GM23338 (cell line): ENCODE measurements at regions not wholly inside any gene's neighbourhood (a gene's known extent, or its start where the extent isn't known, plus 50 kb on each side); places are given as distances from the start of the nearest gene placed in this dataset.

Experiments
- ATAC-seq: fragments of 200-7000 bp; cut with Tn5 transposase; 3 replicates; pipeline ENCODE4 v1.9.1; 2020
- DNase-seq: peaks from one replicate; pipeline ENCODE4 v3.0.0-alpha.2; 2015; ENCODE audit warnings: low spot score
- H2AFZ ChIP-seq: fragments of 200-600 bp; sonication (generic); 2 replicates; pipeline ENCODE4 v1.8.0; 2016; ENCODE audit warnings: antibody characterized with exemption, mild to moderate bottlenecking, moderate library complexity
- H3F3A ChIP-seq: fragments of 200-600 bp; sonication (generic); replicated peaks from 2 replicates; pipeline ENCODE4 v1.8.0; 2017; ENCODE audit warnings: antibody characterized with exemption, mixed run types, low read depth
- H3K27ac ChIP-seq: fragments of 200-600 bp; sonication (generic); 2 replicates; pipeline ENCODE4 v1.6.1; 2016; ENCODE audit warnings: low read depth
- H3K27me3 ChIP-seq: fragments of 200-600 bp; sonication (generic); 2 replicates; pipeline ENCODE4 v1.8.0; 2016; ENCODE audit warnings: mild to moderate bottlenecking, mixed run types, moderate library complexity; ENCODE audit not compliant: insufficient read depth
- H3K36me3 ChIP-seq: fragments of 200-600 bp; sonication (generic); 2 replicates; pipeline ENCODE4 v1.8.0; 2016; ENCODE audit warnings: mild to moderate bottlenecking; ENCODE audit not compliant: insufficient read depth
- H3K4me1 ChIP-seq: fragments of 200-600 bp; sonication (generic); 2 replicates; pipeline ENCODE4 v1.8.0; 2016; ENCODE audit warnings: mild to moderate bottlenecking, moderate library complexity; ENCODE audit not compliant: insufficient read depth
- H3K4me2 ChIP-seq: fragments of 200-600 bp; sonication (generic); 2 replicates; pipeline ENCODE4 v1.7.1; 2017; ENCODE audit warnings: mixed run types
- H3K4me3 ChIP-seq: fragments of 200-600 bp; sonication (generic); 2 replicates; pipeline ENCODE4 v1.6.1; 2016; ENCODE audit warnings: mixed run types
- H3K79me2 ChIP-seq: fragments of 200-600 bp; sonication (generic); replicated peaks from 2 replicates; pipeline ENCODE4 v1.8.0; 2017; ENCODE audit warnings: mild to moderate bottlenecking; ENCODE audit not compliant: insufficient read depth
- H3K9me2 ChIP-seq: fragments of 200-600 bp; sonication (generic); 2 replicates; pipeline ENCODE4 v1.8.0; 2017; ENCODE audit not compliant: insufficient read depth
- H4K20me1 ChIP-seq: fragments of 200-600 bp; sonication (generic); replicated peaks from 2 replicates; pipeline ENCODE4 v1.8.0; 2017; ENCODE audit warnings: mild to moderate bottlenecking; ENCODE audit not compliant: insufficient read depth
- H3K27ac Mint-ChIP-seq: 2 replicates; pipeline ENCODE4 v1.8.0; 2020; ENCODE audit warnings: inconsistent platforms, mild to moderate bottlenecking, moderate library complexity, mixed read lengths
- H3K27me3 Mint-ChIP-seq: 3 replicates; pipeline ENCODE4 v1.8.0; 2022; ENCODE audit warnings: low read depth, mild to moderate bottlenecking, moderate library complexity, mixed read lengths, inconsistent platforms; ENCODE audit not compliant: insufficient read depth, poor library complexity
- H3K36me3 Mint-ChIP-seq: 3 replicates; pipeline ENCODE4 v1.8.0; 2021; ENCODE audit warnings: low read depth, mild to moderate bottlenecking, inconsistent platforms, moderate library complexity, mixed read lengths
- H3K4me1 Mint-ChIP-seq: 3 replicates; pipeline ENCODE4 v1.8.0; 2020; ENCODE audit warnings: mild to moderate bottlenecking, inconsistent platforms, mixed read lengths
- H3K4me3 Mint-ChIP-seq: 3 replicates; pipeline ENCODE4 v1.8.0; 2021; ENCODE audit warnings: moderate library complexity, mild to moderate bottlenecking, inconsistent platforms, mixed read lengths
- H3K9me3 Mint-ChIP-seq: 3 replicates; pipeline ENCODE4 v1.8.0; 2020; ENCODE audit warnings: moderate library complexity, mild to moderate bottlenecking, inconsistent platforms, mixed read lengths
- CREB1 ChIP-seq: fragments of 250-450 bp; sonication (Bioruptor Pico); IDR thresholded peaks from 2 replicates; pipeline ENCODE4 v1.5.0; 2020; ENCODE audit warnings: low read depth, mild to moderate bottlenecking, moderate library complexity
- CTCF ChIP-seq, 2 experiments: fragments of 200-600 bp in 1 of 2; sonication (generic) in 1 of 2; conservative IDR thresholded peaks; 2 replicates each; pipeline versions ENCODE4 v1.5.1 to v1.6.1; 2016 to 2017; ENCODE audit warnings: antibody characterized with exemption in 2 of 2, low read depth in 2 of 2, mild to moderate bottlenecking in 2 of 2, moderate library complexity in 1 of 2
- EZH2 ChIP-seq: fragments of 200-600 bp; sonication (generic); IDR thresholded peaks from one replicate; pipeline ENCODE4 v1.8.0; 2017; ENCODE audit warnings: antibody characterized with exemption, mild to moderate bottlenecking, low read depth; ENCODE audit not compliant: unreplicated experiment
- EZH2phosphoT487 ChIP-seq: fragments of 200-600 bp; sonication (generic); IDR thresholded peaks from one replicate; pipeline ENCODE4 v1.8.1; 2018; ENCODE audit warnings: antibody characterized with exemption; ENCODE audit not compliant: unreplicated experiment
- JUNB ChIP-seq: IDR thresholded peaks from one replicate; pipeline ENCODE4 v1.6.1; 2016; ENCODE audit warnings: antibody characterized with exemption; ENCODE audit not compliant: unreplicated experiment
- NANOG ChIP-seq: IDR thresholded peaks from 2 replicates; pipeline ENCODE4 v1.6.1; 2016; ENCODE audit warnings: antibody characterized with exemption, borderline replicate concordance
- POLR2AphosphoS5 ChIP-seq: IDR thresholded peaks from 2 replicates; pipeline ENCODE4 v1.6.1; 2016; ENCODE audit warnings: antibody characterized with exemption, low read depth
- STAT1 ChIP-seq: IDR thresholded peaks from one replicate; pipeline ENCODE4 v1.6.1; 2016; ENCODE audit warnings: antibody characterized with exemption; ENCODE audit not compliant: unreplicated experiment
- ZNF331 ChIP-seq: fragments of 250-450 bp; sonication (Bioruptor Pico); IDR thresholded peaks from 2 replicates; pipeline ENCODE4 v1.5.0; 2020; ENCODE audit warnings: low read depth, mild to moderate bottlenecking, moderate library complexity

GRCh38 chr10:4678023-4678950 lies 147.7 kb upstream of the AKR1E2 start:
- no peak overlapping the region for H2AFZ ChIP-seq
- no peak overlapping the region for H3K27ac ChIP-seq
- H3K36me3 ChIP-seq, result no peaks in the 10 kb centered on the region
- no peaks in the 10 kb centered on the region for H3K79me2 ChIP-seq
- no peak overlapping the region for H3K27ac Mint-ChIP-seq
- no peaks in the 10 kb centered on the region for H3K27me3 ChIP-seq
- H3K4me3 ChIP-seq, result no peak overlapping the region
- ATAC-seq (no peak), DNase-seq (no peak)
- H3K27me3 Mint-ChIP-seq, result no peaks in the 10 kb centered on the region
- no peaks in the 10 kb centered on the region for H3F3A ChIP-seq
- no peaks in the 10 kb centered on the region for H3K36me3 Mint-ChIP-seq
- peaks cover 5% of the 10 kb centered on the region for H3K4me1 Mint-ChIP-seq
- H3K4me2 ChIP-seq, result no peak overlapping the region
- no peaks in the 10 kb centered on the region for H4K20me1 ChIP-seq
- no peak overlapping the region for H3K4me3 Mint-ChIP-seq
- no peaks in the 10 kb centered on the region for H3K9me3 Mint-ChIP-seq
- no peaks in the 10 kb centered on the region for H3K4me1 ChIP-seq
- TF ChIP-seq EZH2phosphoT487, result no peak
- no peak for TF ChIP-seq EZH2
- TF ChIP-seq JUNB, result no peak
- no peaks in the 10 kb centered on the region for H3K9me2 ChIP-seq

- TF ChIP-seq JUNB (no peak), ZNF331 (CRISPR knock-in tag) (no peak)
- peaks cover 5% of the 10 kb centered on the region for H3K4me1 Mint-ChIP-seq
- ATAC-seq, result no peak
- no peaks in the 10 kb centered on the region for H3K36me3 Mint-ChIP-seq
- Histone ChIP-seq H2AFZ (no peak overlapping the region), H3K4me3 (no peak overlapping the region), H3K27ac (no peak overlapping the region), H3K27me3 (no peaks in the 10 kb centered on the region), H3K9me2 (no peaks in the 10 kb centered on the region), H3K79me2 (no peaks in the 10 kb centered on the region), H3K4me2 (no peak overlapping the region), H3F3A (no peaks in the 10 kb centered on the region), H3K36me3 (no peaks in the 10 kb centered on the region), H3K4me1 (no peaks in the 10 kb centered on the region), H4K20me1 (no peaks in the 10 kb centered on the region)
- H3K9me3 Mint-ChIP-seq, result no peaks in the 10 kb centered on the region
- H3K27ac Mint-ChIP-seq, result no peak overlapping the region
- no peak overlapping the region for H3K4me3 Mint-ChIP-seq
- no peaks in the 10 kb centered on the region for H3K27me3 Mint-ChIP-seq
- no peak for DNase-seq
These were observed 148.5 kb upstream of the AKR1E2 start for GRCh38 chr10:4677296-4678021.

GRCh38 chr10:4676566-4676965 lies 149.4 kb upstream of the AKR1E2 start:
- Histone ChIP-seq H2AFZ (no peak overlapping the region), H3K27ac (no peak overlapping the region), H3K36me3 (no peaks in the 10 kb centered on the region), H3K79me2 (no peaks in the 10 kb centered on the region), H3K27me3 (no peaks in the 10 kb centered on the region), H3K9me2 (no peaks in the 10 kb centered on the region), H3K4me1 (no peaks in the 10 kb centered on the region), H4K20me1 (no peaks in the 10 kb centered on the region), H3F3A (no peaks in the 10 kb centered on the region), H3K4me3 (no peak overlapping the region), H3K4me2 (no peak overlapping the region)
- no peaks in the 10 kb centered on the region for H3K9me3 Mint-ChIP-seq
- H3K27me3 Mint-ChIP-seq, result no peaks in the 10 kb centered on the region
- no peak for ATAC-seq
- no peak for DNase-seq
- no peak overlapping the region for H3K27ac Mint-ChIP-seq
- no peaks in the 10 kb centered on the region for H3K36me3 Mint-ChIP-seq
- no peak overlapping the region for H3K4me3 Mint-ChIP-seq
- H3K4me1 Mint-ChIP-seq, result peaks cover 5% of the 10 kb centered on the region
- TF ChIP-seq CTCF (conservative IDR thresholded peaks at IDR 0.05; ENCODE audit: low read depth in 2 of 2), result no peak
- TF ChIP-seq POLR2AphosphoS5, result no peak
- TF ChIP-seq EZH2phosphoT487, result no peak
- no peak for TF ChIP-seq ZNF331 (CRISPR knock-in tag)
- TF ChIP-seq CREB1 (CRISPR knock-in tag), result no peak
- no peak for TF ChIP-seq STAT1
- TF ChIP-seq NANOG, result no peak
- TF ChIP-seq JUNB, result no peak
